OCI-LY7 (cell line): ENCODE measurements at regions not wholly inside any gene's neighbourhood (a gene's known extent, or its start where the extent isn't known, plus 50 kb on each side); places are given as distances from the start of the nearest gene placed in this dataset.

Experiments used
- BruUV-seq: library from RNA; stranded (reverse); fragments of 400-500 nt; replicated peaks from 2 replicates; lab custom pipeline; 2021; lab: Mats Ljungman, UMichigan
- CTCF ChIA-PET: fragments of 300-600 bp; sonication (Branson Sonifier 250); formaldehyde crosslinking; loops from one replicate; lab custom pipeline; 2022; ENCODE audit warnings: antibody characterized with exemption; ENCODE audit not compliant: unreplicated experiment; lab: Charles Lee
- POLR2A ChIA-PET: fragments of 300-600 bp; sonication (Branson Sonifier 250); formaldehyde crosslinking; loops from one replicate; lab custom pipeline; 2022; ENCODE audit warnings: antibody characterized with exemption; lab: Charles Lee
- DNase-seq: peaks from one replicate; pipeline ENCODE4 v3.0.0-alpha.2; 2015; ENCODE audit warnings: low spot score
- H2AFZ ChIP-seq: fragments of 200-600 bp; sonication (generic), shearing (Covaris generic); 2 replicates; pipeline ENCODE4 v1.6.1; 2014; ENCODE audit warnings: mild to moderate bottlenecking, antibody characterized with exemption, low read length, moderate library complexity
- H3K27ac ChIP-seq: fragments of 200-600 bp; sonication (generic); 2 replicates; pipeline ENCODE4 v1.5.1; 2014; ENCODE audit warnings: mixed run types, low read depth, mild to moderate bottlenecking, moderate library complexity, low read length, inconsistent platforms; ENCODE audit not compliant: poor library complexity, severe bottlenecking
- H3K36me3 ChIP-seq: fragments of 200-600 bp; sonication (generic); 2 replicates; pipeline ENCODE4 v1.6.1; 2014; ENCODE audit warnings: mild to moderate bottlenecking, antibody characterized with exemption, low read length, moderate library complexity, mixed read lengths; ENCODE audit not compliant: insufficient read depth
- H3K4me1 ChIP-seq: fragments of 200-600 bp; sonication (generic); 2 replicates; pipeline ENCODE4 v1.5.1; 2014; ENCODE audit warnings: mild to moderate bottlenecking, low read length; ENCODE audit not compliant: insufficient read depth, poor library complexity, severe bottlenecking
- H3K4me2 ChIP-seq: fragments of 200-600 bp; sonication (generic); 2 replicates; pipeline ENCODE4 v1.6.1; 2014; ENCODE audit warnings: mild to moderate bottlenecking, low read length
- H3K4me3 ChIP-seq: fragments of 200-600 bp; sonication (generic); 2 replicates; pipeline ENCODE4 v1.5.1; 2014; ENCODE audit warnings: mild to moderate bottlenecking, low read depth, low read length; ENCODE audit not compliant: poor library complexity, severe bottlenecking
- H3K79me2 ChIP-seq: fragments of 200-600 bp; sonication (generic); 2 replicates; pipeline ENCODE4 v1.6.1; 2016; ENCODE audit warnings: low read depth, mild to moderate bottlenecking, low read length, moderate library complexity, mixed read lengths; ENCODE audit not compliant: insufficient read depth
- H3K9me2 ChIP-seq: fragments of 200-600 bp; sonication (generic); 2 replicates; pipeline ENCODE4 v1.6.1; 2016; ENCODE audit warnings: mild to moderate bottlenecking, low read length, mixed read lengths; ENCODE audit not compliant: insufficient read depth
- H3K9me3 ChIP-seq: fragments of 200-600 bp; sonication (generic); 2 replicates; pipeline ENCODE4 v1.6.1; 2014; ENCODE audit warnings: mild to moderate bottlenecking, mixed run types, low read length, mixed read lengths
- H4K20me1 ChIP-seq: fragments of 200-600 bp; sonication (generic); 2 replicates; pipeline ENCODE4 v1.6.1; 2014; ENCODE audit warnings: mild to moderate bottlenecking, antibody characterized with exemption, low read length, moderate library complexity, mixed read lengths; ENCODE audit not compliant: insufficient read depth
- CTCF ChIP-seq: fragments of 200-600 bp; sonication (generic); conservative IDR thresholded peaks from 2 replicates; pipeline ENCODE4 v1.5.1; 2014; ENCODE audit warnings: mild to moderate bottlenecking, antibody characterized with exemption, low read length, moderate library complexity, mixed read lengths
- EZH2phosphoT487 ChIP-seq: fragments of 200-600 bp; sonication (generic); IDR thresholded peaks from 2 replicates; pipeline ENCODE4 v1.6.1; 2018; ENCODE audit warnings: low read depth, borderline replicate concordance, mild to moderate bottlenecking, mixed run types, antibody characterized with exemption, low read length, moderate library complexity, mixed read lengths
- intact Hi-C: fragments of 100-400 bp; cut with micrococcal nuclease; formaldehyde crosslinking; loops from one replicate; pipeline ENCODE4 v1.10.0; 2022; ENCODE audit not compliant: unreplicated experiment

DNA sequence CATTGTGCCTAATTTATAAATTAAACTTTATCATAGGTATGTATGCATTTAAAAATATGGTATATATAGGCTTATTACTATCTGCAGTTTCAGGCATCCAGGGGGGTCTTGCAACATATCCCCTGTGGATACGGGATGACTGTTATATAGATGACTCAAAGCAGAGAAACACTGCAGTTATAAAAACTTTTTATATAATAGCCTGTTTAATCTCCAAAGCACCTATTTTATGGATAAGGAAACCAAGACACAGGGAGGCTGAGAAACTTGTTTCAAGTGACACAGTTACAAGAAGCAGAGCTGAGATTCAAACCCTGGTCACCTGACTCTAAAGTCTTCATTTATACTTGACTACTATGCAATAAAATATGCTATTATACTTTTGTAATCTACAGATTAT is 897.7 kb downstream of the KCNA4 start:
- Histone ChIP-seq H3K4me1 (no peaks in the 10 kb centered on the region), H3K36me3 (no peaks in the 10 kb centered on the region), H3K79me2 (no peaks in the 10 kb centered on the region), H3K27ac (no peak overlapping the region), H3K9me3 (no peaks in the 10 kb centered on the region), H3K4me3 (no peak overlapping the region), H2AFZ (no peak overlapping the region), H3K4me2 (no peak overlapping the region), H4K20me1 (no peaks in the 10 kb centered on the region), H3K9me2 (no peaks in the 10 kb centered on the region)
- TF ChIP-seq EZH2phosphoT487 (no peak), CTCF (no peak)
- no peak for DNase-seq
- ChIA-PET POLR2A (no interaction called here), CTCF (no interaction called here)
- BruUV-seq, result no TSS peak
- intact Hi-C loops, result no loop called here

DNA sequence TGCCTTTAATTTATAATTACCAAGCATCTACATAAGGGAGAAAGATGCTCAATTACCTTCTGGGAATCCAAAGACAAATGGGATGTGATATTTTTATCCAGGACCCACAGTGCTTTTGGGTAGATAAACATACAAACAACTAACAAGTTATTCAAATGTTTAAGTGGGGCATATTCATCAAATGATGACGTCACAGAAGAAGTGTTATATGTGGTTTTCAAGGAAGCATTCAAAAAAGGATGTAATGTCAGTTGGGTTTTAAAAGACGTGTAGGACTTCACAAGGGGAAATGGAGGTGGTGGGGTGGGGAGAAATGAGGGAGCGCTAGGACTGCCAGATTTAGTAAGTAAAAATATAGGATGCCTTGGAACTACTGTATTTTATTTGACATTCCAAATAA is 915.9 kb downstream of the KCNA4 start:
- TF ChIP-seq EZH2phosphoT487, result no peak
- TF ChIP-seq CTCF, result no peak
- intact Hi-C loops, result no loop called here
- no peaks in the 10 kb centered on the region for H3K36me3 ChIP-seq
- CTCF ChIA-PET, result no interaction called here
- no peaks in the 10 kb centered on the region for H3K4me1 ChIP-seq
- H2AFZ ChIP-seq, result no peak overlapping the region
- H3K4me2 ChIP-seq, result no peak overlapping the region
- no peaks in the 10 kb centered on the region for H3K9me3 ChIP-seq
- DNase-seq, result no peak
- no peak overlapping the region for H3K4me3 ChIP-seq
- POLR2A ChIA-PET, result no interaction called here
- H3K9me2 ChIP-seq, result no peaks in the 10 kb centered on the region
- no peaks in the 10 kb centered on the region for H3K79me2 ChIP-seq
- no peaks in the 10 kb centered on the region for H4K20me1 ChIP-seq
- no peak overlapping the region for H3K27ac ChIP-seq
- no TSS peak for BruUV-seq

DNA sequence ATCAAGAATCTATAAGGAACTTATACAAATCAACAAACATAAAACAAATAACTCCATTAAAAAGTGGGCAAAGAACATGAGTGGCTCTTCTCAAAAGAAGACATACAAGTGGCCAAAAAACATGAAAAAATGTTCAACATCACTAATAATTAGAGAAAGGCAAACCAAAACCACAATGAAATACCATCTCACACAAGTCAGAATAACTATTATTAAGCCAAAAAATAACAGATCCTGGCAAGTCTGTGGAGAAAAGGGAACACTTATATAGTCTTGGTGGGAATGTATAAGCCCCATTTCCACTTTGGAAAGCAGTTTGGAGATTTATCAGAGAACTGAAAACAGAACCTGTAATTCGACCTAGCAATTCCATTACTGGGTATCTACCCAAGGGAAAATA is 921.0 kb downstream of the KCNA4 start:
- no TSS peak for BruUV-seq
- CTCF ChIA-PET, result no interaction called here

More for the DNA sequence above, 921.0 kb downstream of the KCNA4 start:
- intact Hi-C loops, result no loop called here
- H3K4me3 ChIP-seq, result no peak overlapping the region
- no peak overlapping the region for H3K4me2 ChIP-seq
- no peak overlapping the region for H3K27ac ChIP-seq
- no peaks in the 10 kb centered on the region for H3K4me1 ChIP-seq
- no peaks in the 10 kb centered on the region for H3K36me3 ChIP-seq
- DNase-seq, result no peak
- no peaks in the 10 kb centered on the region for H3K9me2 ChIP-seq
- no peak for TF ChIP-seq CTCF
- TF ChIP-seq EZH2phosphoT487, result no peak
- no peaks in the 10 kb centered on the region for H3K79me2 ChIP-seq
- no peak overlapping the region for H2AFZ ChIP-seq
- no peaks in the 10 kb centered on the region for H4K20me1 ChIP-seq
- POLR2A ChIA-PET, result interaction anchor here (0.6 kb wide), 1 partner anchor 1419 kb away, joined by 3 read pairs; no protein-coding TSS in a partner anchor
- H3K9me3 ChIP-seq, result no peaks in the 10 kb centered on the region
